Hindlimb muscle (tissue), 1 donor: ENCODE measurements at regions not wholly inside any gene's neighbourhood (a gene's known extent, or its start where the extent isn't known, plus 50 kb on each side); places are given as distances from the start of the nearest gene placed in this dataset.
"Not testable (repeated sequence)": the region's sequence is repeated elsewhere in the genome, so short reads cannot be mapped to it uniquely, and the experiment has no call there.

ENCODE experiments used
- DNase-seq: peaks from one replicate; pipeline ENCODE4 v3.0.0-alpha.2; 2013

- not testable (repeated sequence) for DNase-seq
These were observed 76.9 kb upstream of the HNRNPA1L2 start for GRCh38 chr13:52565324-52565723.

- peak; percentile 8 for DNase-seq
These were observed 72.2 kb upstream of the HNRNPA1L2 start for GRCh38 chr13:52569904-52570602.

- not testable (repeated sequence) for DNase-seq
These were observed 71.1 kb upstream of the HNRNPA1L2 start for GRCh38 chr13:52571163-52571562.

- DNase-seq, result not testable (repeated sequence)
These were observed 59.3 kb upstream of the HNRNPA1L2 start for GRCh38 chr13:52582962-52583361.
